ENCODE measurements at regions not wholly inside any gene's neighbourhood (a gene's known extent, or its start where the extent isn't known, plus 50 kb on each side); places are given as distances from the start of the nearest gene placed in this dataset.

DNA sequence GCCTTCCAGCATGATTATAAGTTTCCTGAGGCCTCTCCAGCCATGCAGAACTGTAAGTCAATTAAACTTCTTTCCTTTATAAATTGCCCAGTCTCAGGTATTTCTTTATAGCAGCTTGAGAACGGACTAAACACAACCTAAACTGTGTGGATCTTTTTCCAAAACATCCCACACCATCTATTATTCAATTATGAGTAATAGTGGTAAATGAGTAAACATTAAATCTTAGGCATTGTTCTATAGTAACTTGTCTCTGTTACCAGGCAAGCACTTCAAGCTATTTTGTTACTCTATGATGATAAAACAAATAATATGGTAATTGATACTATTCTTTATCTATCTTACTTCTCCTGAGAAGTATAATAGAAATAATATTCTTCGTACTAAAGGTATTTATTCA is 536.9 kb upstream of the CHAC2 start:
- TF ChIP-seq TFCP2L1 (CRISPR knock-in tag; IDR thresholded peaks at IDR 0.05) (no peak), HEYL (CRISPR knock-in tag; IDR thresholded peaks at IDR 0.05) (no peak), NR3C1 (IDR thresholded peaks at IDR 0.05) (no peak), CBX2 (IDR thresholded peaks at IDR 0.05; ENCODE audit: borderline replicate concordance, low read depth) (no peak), ATOH8 (CRISPR knock-in tag; IDR thresholded peaks at IDR 0.05; ENCODE audit: low read depth) (no peak), MYC (IDR thresholded peaks at IDR 0.05; ENCODE audit: borderline replicate concordance, low read length) (no peak), RFX5 (IDR thresholded peaks at IDR 0.05) (no peak), RCOR1 (IDR thresholded peaks at IDR 0.05; ENCODE audit: low read depth, low read length) (no peak), CHD4 (IDR thresholded peaks at IDR 0.05; ENCODE audit: borderline replicate concordance) (no peak), FOSL2 (IDR thresholded peaks at IDR 0.05) (no peak), FOSL2 (CRISPR knock-in tag; IDR thresholded peaks at IDR 0.05) (no peak)
- H3K4me1 ChIP-seq: no peaks in the 10 kb centered on the region
- H3K9me3 ChIP-seq: no peaks in the 10 kb centered on the region
- H3K4me3 ChIP-seq: no peak overlapping the region
- no peak overlapping the region for H3K4me2 ChIP-seq
- CTCF ChIA-PET: no interaction called here
- POLR2A ChIA-PET: no interaction called here
- WGBS (ENCODE audit: missing lambda C conversion rate): 17% methylated on average over 2 of the region's 2 CpGs
- FAIRE-seq (no peak), ATAC-seq (no peak), DNase-seq (ENCODE audit: low read depth in 1 of 2, low spot score in 1 of 2) (no peak)
- H3K27ac ChIP-seq: no peak overlapping the region

- FAIRE-seq (no peak), ATAC-seq (no peak), DNase-seq (ENCODE audit: low read depth in 1 of 2, low spot score in 1 of 2) (no peak)
- 75% methylated on average over 3 of the region's 3 CpGs for WGBS (ENCODE audit: missing lambda C conversion rate)
- H3K4me2 ChIP-seq: no peak overlapping the region
- ChIA-PET CTCF (no interaction called here), POLR2A (no interaction called here)
- no peak for TF ChIP-seq EHMT2 (IDR thresholded peaks at IDR 0.05; ENCODE audit: low read depth)
- peak; percentile 86 for TF ChIP-seq MAFK (IDR thresholded peaks at IDR 0.05; ENCODE audit: partially characterized antibody)
- H3K4me3 ChIP-seq: no peak overlapping the region
- no peaks in the 10 kb centered on the region for H3K4me1 ChIP-seq
- no peak overlapping the region for H3K27ac ChIP-seq
- H3K9me3 ChIP-seq: no peaks in the 10 kb centered on the region
These were observed 540.1 kb upstream of the CHAC2 start for GRCh38 chr2:53227535-53227934.

- no peak for FAIRE-seq
- no peak for TF ChIP-seq REST (IDR thresholded peaks at IDR 0.05)
- no peak for TF ChIP-seq RNF2 (IDR thresholded peaks at IDR 0.05; ENCODE audit: borderline replicate concordance, low read depth)
- no peak for TF ChIP-seq HDAC2 (IDR thresholded peaks at IDR 0.05)
- TF ChIP-seq GATA3 (IDR thresholded peaks at IDR 0.05; ENCODE audit: borderline replicate concordance): no peak
- TF ChIP-seq MAZ (IDR thresholded peaks at IDR 0.05; ENCODE audit: borderline replicate concordance, low read depth, low read length): no peak
- TF ChIP-seq PHF8 (IDR thresholded peaks at IDR 0.05; ENCODE audit: borderline replicate concordance, low read depth): no peak
- TF ChIP-seq CEBPB (IDR thresholded peaks at IDR 0.05): no peak
- no peak for TF ChIP-seq MAFK (IDR thresholded peaks at IDR 0.05; ENCODE audit: partially characterized antibody)
- TF ChIP-seq FOSL2 (IDR thresholded peaks at IDR 0.05): no peak
- TF ChIP-seq FOSL2 (CRISPR knock-in tag; IDR thresholded peaks at IDR 0.05): no peak
- no peak for TF ChIP-seq KDM1A (IDR thresholded peaks at IDR 0.05; ENCODE audit: low read depth)
- H3K4me1 ChIP-seq: no peaks in the 10 kb centered on the region
- 24% methylated on average over 3 of the region's 3 CpGs for WGBS (ENCODE audit: missing lambda C conversion rate)
- H3K4me2 ChIP-seq: no peak overlapping the region
- no peak overlapping the region for H3K27ac ChIP-seq
- ATAC-seq: no peak
- no peak overlapping the region for H3K4me3 ChIP-seq
- POLR2A ChIA-PET: no interaction called here
- CTCF ChIA-PET: no interaction called here
- DNase-seq (ENCODE audit: low read depth in 1 of 2, low spot score in 1 of 2): no peak
- H3K9me3 ChIP-seq: no peaks in the 10 kb centered on the region
These were observed 546.6 kb upstream of the CHAC2 start for GRCh38 chr2:53220969-53221368.

All from A549 (cell line).